ENCODE measurements at regions not wholly inside any gene's neighbourhood (a gene's known extent, or its start where the extent isn't known, plus 50 kb on each side); places are given as distances from the start of the nearest gene placed in this dataset.

DNA sequence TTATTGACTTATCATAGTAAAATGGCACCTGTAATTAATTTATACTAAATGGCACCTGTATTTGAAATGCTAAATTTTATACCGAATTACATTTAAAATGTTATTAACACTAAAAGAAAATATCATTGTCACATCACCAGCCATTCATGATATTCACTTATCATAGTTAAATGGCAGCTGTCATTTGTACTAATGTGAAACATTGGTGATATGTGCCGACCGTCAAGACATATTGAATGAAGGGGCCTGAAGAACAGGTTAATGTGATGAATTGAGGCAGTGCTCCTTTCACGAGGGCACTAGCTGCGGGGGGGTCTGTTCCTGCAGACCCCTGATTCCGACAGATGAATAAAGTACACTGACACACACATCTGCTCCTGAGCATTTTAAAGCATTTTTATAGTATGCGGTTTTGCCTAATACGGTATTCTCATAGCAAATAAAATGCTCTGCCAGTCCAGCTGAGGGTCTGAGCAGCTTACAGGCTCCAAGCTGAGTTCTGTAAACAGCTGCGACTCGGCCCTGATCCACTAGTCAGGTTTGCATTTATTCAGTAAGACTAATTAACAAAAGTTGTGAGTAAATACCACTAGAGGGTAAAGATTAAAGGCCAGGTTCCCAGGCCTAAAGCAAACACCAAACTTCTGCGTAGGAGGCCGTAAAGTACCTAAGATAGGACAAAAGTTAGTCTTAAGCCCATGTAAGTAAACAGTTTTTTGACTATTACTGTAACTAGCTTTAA, 593.4 kb upstream of the NETO1 start:
- TF ChIP-seq, protein P1, sequence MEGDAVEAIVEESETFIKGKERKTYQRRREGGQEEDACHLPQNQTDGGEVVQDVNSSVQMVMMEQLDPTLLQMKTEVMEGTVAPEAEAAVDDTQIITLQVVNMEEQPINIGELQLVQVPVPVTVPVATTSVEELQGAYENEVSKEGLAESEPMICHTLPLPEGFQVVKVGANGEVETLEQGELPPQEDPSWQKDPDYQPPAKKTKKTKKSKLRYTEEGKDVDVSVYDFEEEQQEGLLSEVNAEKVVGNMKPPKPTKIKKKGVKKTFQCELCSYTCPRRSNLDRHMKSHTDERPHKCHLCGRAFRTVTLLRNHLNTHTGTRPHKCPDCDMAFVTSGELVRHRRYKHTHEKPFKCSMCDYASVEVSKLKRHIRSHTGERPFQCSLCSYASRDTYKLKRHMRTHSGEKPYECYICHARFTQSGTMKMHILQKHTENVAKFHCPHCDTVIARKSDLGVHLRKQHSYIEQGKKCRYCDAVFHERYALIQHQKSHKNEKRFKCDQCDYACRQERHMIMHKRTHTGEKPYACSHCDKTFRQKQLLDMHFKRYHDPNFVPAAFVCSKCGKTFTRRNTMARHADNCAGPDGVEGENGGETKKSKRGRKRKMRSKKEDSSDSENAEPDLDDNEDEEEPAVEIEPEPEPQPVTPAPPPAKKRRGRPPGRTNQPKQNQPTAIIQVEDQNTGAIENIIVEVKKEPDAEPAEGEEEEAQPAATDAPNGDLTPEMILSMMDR (IDR thresholded peaks at IDR 0.05) = no peak
- TF ChIP-seq EP300 (IDR thresholded peaks at IDR 0.05) (no peak), POLR2A (IDR thresholded peaks at IDR 0.05) (no peak)
